ENCODE measurements at regions not wholly inside any gene's neighbourhood (a gene's known extent, or its start where the extent isn't known, plus 50 kb on each side); places are given as distances from the start of the nearest gene placed in this dataset.

DNA sequence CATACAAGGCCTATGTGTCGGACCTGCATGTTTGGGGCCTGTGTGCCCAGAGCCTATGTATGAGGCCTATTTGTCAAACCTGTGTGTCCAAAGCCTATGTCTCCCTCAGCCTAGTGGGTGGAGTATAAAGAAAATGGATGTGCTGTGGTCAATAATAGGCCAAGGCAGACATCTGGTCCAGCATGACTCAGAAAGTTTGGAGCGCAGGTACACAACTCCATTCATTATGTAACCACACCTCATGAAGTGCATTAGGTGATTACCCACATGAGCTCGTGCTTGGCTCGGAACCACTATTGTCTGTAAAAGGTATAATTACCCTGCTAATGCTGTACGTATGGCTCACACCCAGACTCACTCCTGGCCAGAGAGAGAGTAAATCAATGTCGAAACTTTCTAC lies 302.4 kb upstream of the POU3F2 start:
- Histone ChIP-seq H3K27me3 (ENCODE audit: control insufficient read depth, insufficient read depth, low read length) (no peaks in the 10 kb centered on the region), H3K9me3 (ENCODE audit: control insufficient read depth, insufficient read depth, low read length) (peaks cover 2% of the 10 kb centered on the region), H3K4me1 (ENCODE audit: control insufficient read depth, insufficient read depth, low read length) (no peaks in the 10 kb centered on the region), H3K4me3 (ENCODE audit: low read depth, low read length) (no peak overlapping the region), H3K36me3 (ENCODE audit: control insufficient read depth, insufficient read depth, low read length) (no peaks in the 10 kb centered on the region), H3K27ac (ENCODE audit: low read depth, low read length) (no peak overlapping the region)
- WGBS (ENCODE audit: insufficient coverage), result 90% methylated on average over 1 of the region's 6 CpGs
- no peak for DNase-seq (ENCODE audit: low read depth in 4 of 6, low spot score in 6 of 6)

DNA sequence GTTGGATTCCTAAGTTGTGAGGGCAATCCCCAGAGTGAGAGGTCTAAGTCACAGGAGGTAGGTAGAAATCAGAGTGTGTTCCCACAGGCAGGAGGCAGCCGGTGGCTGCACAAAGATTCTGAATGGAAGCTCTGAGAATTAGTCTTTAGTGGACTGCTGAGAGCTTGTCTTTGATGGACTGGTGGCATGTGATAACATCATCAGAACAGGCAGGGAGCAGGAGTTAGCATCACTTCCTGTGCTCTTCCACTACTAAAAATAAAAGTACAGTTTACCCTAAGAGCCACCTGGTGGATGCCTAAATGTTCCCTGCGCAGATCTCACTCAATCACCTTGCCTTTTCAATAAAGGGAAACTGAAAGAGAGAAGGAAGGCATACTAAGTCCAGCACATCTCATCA lies 294.6 kb upstream of the POU3F2 start:
- no peak overlapping the region for H3K27ac ChIP-seq (ENCODE audit: low read depth, low read length)
- H3K4me3 ChIP-seq (ENCODE audit: low read depth, low read length), result no peak overlapping the region
- WGBS (ENCODE audit: insufficient coverage), result 36% methylated on average over 1 of the region's 2 CpGs
- H3K9me3 ChIP-seq (ENCODE audit: control insufficient read depth, insufficient read depth, low read length), result no peaks in the 10 kb centered on the region
- DNase-seq (ENCODE audit: low read depth in 4 of 6, low spot score in 6 of 6), result no peak
- no peaks in the 10 kb centered on the region for H3K36me3 ChIP-seq (ENCODE audit: control insufficient read depth, insufficient read depth, low read length)
- H3K27me3 ChIP-seq (ENCODE audit: control insufficient read depth, insufficient read depth, low read length), result no peaks in the 10 kb centered on the region
- no peaks in the 10 kb centered on the region for H3K4me1 ChIP-seq (ENCODE audit: control insufficient read depth, insufficient read depth, low read length)

DNA sequence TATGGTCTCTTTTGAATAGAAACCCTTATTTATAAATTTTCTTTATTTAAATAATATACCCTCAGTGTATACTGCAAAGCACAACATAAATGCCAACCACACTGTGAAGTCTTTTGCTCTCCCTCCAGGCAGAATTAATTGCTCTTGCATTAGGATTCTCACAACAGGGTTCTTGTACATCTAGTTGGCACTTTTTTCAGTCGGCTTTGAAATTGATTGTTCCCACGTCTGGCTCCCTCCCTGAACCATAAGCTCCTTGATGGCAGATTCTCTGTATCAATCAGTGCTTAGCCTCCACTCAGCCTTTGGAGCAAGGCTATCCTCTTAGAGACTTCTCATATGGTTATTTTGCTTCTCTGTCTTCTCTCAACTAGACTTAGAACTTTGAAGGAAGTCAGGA lies 288.0 kb upstream of the POU3F2 start:
- Histone ChIP-seq H3K9me3 (ENCODE audit: control insufficient read depth, insufficient read depth, low read length) (no peaks in the 10 kb centered on the region), H3K36me3 (ENCODE audit: control insufficient read depth, insufficient read depth, low read length) (no peaks in the 10 kb centered on the region), H3K27me3 (ENCODE audit: control insufficient read depth, insufficient read depth, low read length) (no peaks in the 10 kb centered on the region), H3K4me1 (ENCODE audit: control insufficient read depth, insufficient read depth, low read length) (peaks cover 8% of the 10 kb centered on the region), H3K27ac (ENCODE audit: low read depth, low read length) (peak overlapping the region; percentile 64), H3K4me3 (ENCODE audit: low read depth, low read length) (no peak overlapping the region)
- DNase-seq (ENCODE audit: low read depth in 4 of 6, low spot score in 6 of 6), result peak in 3 of 6 donors; percentile 26 to 74 (median 64)
- 16% methylated on average over 2 of the region's 2 CpGs for WGBS (ENCODE audit: insufficient coverage)

DNA sequence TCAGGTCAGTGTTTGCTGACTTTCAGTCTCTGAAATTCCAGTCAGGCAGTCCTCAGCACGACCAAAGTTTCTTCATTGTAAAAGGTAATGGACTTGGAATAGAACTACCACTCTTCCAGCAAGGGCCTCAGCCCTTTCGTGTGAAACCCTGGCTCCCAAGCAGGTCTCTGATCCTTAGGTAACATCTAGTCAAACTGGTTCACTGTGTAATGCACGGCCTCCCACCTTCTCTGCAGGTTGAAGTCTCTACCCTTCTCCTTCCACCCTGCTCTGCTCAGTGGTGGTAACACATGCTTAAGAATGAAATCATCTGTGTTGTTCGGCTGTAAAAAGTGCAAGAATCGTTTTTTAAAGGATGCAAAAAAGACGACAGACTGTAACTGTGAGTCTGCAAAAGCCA lies 287.2 kb upstream of the POU3F2 start:
- WGBS (ENCODE audit: insufficient coverage), result 58% methylated on average over 3 of the region's 6 CpGs
- H3K4me3 ChIP-seq (ENCODE audit: low read depth, low read length), result no peak overlapping the region
- H3K27me3 ChIP-seq (ENCODE audit: control insufficient read depth, insufficient read depth, low read length), result no peaks in the 10 kb centered on the region
- H3K9me3 ChIP-seq (ENCODE audit: control insufficient read depth, insufficient read depth, low read length), result no peaks in the 10 kb centered on the region
- DNase-seq (ENCODE audit: low read depth in 4 of 6, low spot score in 6 of 6), result no peak
- H3K4me1 ChIP-seq (ENCODE audit: control insufficient read depth, insufficient read depth, low read length), result peaks cover 8% of the 10 kb centered on the region
- peak overlapping the region; percentile 64 for H3K27ac ChIP-seq (ENCODE audit: low read depth, low read length)
- no peaks in the 10 kb centered on the region for H3K36me3 ChIP-seq (ENCODE audit: control insufficient read depth, insufficient read depth, low read length)

DNA sequence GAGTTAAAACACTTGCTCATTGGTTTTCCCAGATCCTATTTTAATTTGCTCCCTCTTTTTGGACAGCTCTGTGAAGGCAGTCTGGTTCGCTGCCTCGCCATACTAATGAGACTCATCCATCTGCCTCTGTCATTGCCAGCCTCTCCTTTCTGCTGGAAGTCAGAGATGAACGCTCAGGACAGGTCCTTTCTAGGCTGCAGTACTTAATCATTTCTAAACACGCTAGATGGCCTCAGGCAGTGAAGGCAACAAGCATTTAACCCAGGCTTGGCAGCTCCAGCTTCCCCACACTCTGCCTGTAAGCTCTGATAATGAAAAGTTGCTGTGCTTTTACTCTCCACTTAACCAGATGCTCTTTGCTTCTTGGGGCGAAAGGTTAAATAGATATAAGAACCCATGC lies 286.7 kb upstream of the POU3F2 start:
- Histone ChIP-seq H3K4me3 (ENCODE audit: low read depth, low read length) (no peak overlapping the region), H3K27ac (ENCODE audit: low read depth, low read length) (peak overlapping the region; percentile 64), H3K9me3 (ENCODE audit: control insufficient read depth, insufficient read depth, low read length) (no peaks in the 10 kb centered on the region), H3K27me3 (ENCODE audit: control insufficient read depth, insufficient read depth, low read length) (no peaks in the 10 kb centered on the region), H3K4me1 (ENCODE audit: control insufficient read depth, insufficient read depth, low read length) (peaks cover 8% of the 10 kb centered on the region), H3K36me3 (ENCODE audit: control insufficient read depth, insufficient read depth, low read length) (no peaks in the 10 kb centered on the region)
- DNase-seq (ENCODE audit: low read depth in 4 of 6, low spot score in 6 of 6), result peak in 4 of 6 donors; percentile 37 to 89 (median 64)
- WGBS (ENCODE audit: insufficient coverage), result 19% methylated on average over 4 of the region's 5 CpGs

DNA sequence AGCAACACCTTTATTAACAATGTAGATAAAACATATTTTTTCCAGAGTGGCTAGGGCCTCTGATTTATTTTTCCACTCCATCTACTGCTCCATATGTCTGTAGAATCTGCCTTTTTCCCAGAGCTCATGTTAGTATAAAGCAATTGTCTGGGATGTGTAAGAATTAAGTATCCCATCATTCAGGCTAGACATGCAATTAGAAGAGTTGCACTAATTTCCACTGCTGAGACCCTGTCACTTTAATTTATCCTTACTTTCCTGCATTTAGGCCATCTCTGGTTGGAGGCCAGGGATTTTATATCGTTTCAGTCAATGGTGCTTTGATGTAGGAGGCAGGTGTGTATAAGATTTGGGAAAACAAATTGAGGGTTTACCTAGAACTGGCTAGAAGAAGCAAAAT lies 286.1 kb upstream of the POU3F2 start:
- no CpG with 5 or more reads among the region's 1 CpG for WGBS (ENCODE audit: insufficient coverage)
- DNase-seq (ENCODE audit: low read depth in 4 of 6, low spot score in 6 of 6), result peak in 1 of 6 donors; percentile 64
- no peaks in the 10 kb centered on the region for H3K36me3 ChIP-seq (ENCODE audit: control insufficient read depth, insufficient read depth, low read length)

DNA sequence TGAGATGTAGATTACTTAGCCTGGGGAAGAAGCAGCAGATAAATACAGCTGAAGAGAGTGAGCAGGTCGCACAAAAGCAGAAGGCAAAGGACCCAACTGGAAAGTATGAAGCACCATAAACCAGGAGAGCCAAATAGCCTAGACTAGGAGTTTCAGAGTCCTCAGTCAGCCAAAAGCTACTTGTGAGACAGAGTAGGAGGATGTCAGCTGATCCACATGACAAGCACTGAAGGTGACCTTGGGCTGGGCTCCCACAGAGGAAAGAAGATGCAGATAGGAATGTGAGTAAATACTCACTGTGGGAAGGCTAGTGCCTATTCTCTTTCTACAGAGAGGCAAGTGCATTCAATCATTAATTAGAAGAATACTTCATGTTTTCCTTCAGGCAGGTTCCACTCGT lies 274.0 kb upstream of the POU3F2 start:
- 90% methylated on average over 1 of the region's 2 CpGs for WGBS (ENCODE audit: insufficient coverage)
- Histone ChIP-seq H3K27ac (ENCODE audit: low read depth, low read length) (no peak overlapping the region), H3K27me3 (ENCODE audit: control insufficient read depth, insufficient read depth, low read length) (no peaks in the 10 kb centered on the region), H3K9me3 (ENCODE audit: control insufficient read depth, insufficient read depth, low read length) (no peaks in the 10 kb centered on the region), H3K4me1 (ENCODE audit: control insufficient read depth, insufficient read depth, low read length) (no peaks in the 10 kb centered on the region), H3K36me3 (ENCODE audit: control insufficient read depth, insufficient read depth, low read length) (no peaks in the 10 kb centered on the region), H3K4me3 (ENCODE audit: low read depth, low read length) (no peak overlapping the region)
- no peak for DNase-seq (ENCODE audit: low read depth in 4 of 6, low spot score in 6 of 6)

More for the DNA sequence above, 286.1 kb upstream of the POU3F2 start:
- peaks cover 8% of the 10 kb centered on the region for H3K4me1 ChIP-seq (ENCODE audit: control insufficient read depth, insufficient read depth, low read length)
- H3K27ac ChIP-seq (ENCODE audit: low read depth, low read length), result no peak overlapping the region
- H3K27me3 ChIP-seq (ENCODE audit: control insufficient read depth, insufficient read depth, low read length), result no peaks in the 10 kb centered on the region
- no peak overlapping the region for H3K4me3 ChIP-seq (ENCODE audit: low read depth, low read length)
- no peaks in the 10 kb centered on the region for H3K9me3 ChIP-seq (ENCODE audit: control insufficient read depth, insufficient read depth, low read length)

DNA sequence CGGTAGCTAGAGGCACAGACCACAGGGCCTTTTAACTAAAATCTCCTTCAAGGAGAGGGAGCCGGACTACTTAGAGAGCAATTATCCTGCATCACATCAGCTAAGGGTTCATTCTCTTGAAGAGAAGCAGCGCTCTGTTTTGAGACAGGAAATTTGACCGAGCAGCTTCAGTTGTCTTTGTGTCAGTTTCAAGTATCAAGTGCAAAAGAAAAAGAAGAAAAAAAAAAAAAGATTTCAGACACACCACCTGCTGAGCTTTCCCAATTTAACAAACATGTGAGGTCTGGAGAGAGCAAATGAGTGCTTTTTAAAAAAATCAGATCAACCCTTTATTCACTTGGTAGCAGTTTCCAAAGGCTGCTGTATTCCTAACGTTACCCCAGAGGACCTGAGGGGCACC lies 273.5 kb upstream of the POU3F2 start:
- Histone ChIP-seq H3K27ac (ENCODE audit: low read depth, low read length) (no peak overlapping the region), H3K9me3 (ENCODE audit: control insufficient read depth, insufficient read depth, low read length) (no peaks in the 10 kb centered on the region), H3K4me3 (ENCODE audit: low read depth, low read length) (no peak overlapping the region), H3K27me3 (ENCODE audit: control insufficient read depth, insufficient read depth, low read length) (no peaks in the 10 kb centered on the region), H3K4me1 (ENCODE audit: control insufficient read depth, insufficient read depth, low read length) (no peaks in the 10 kb centered on the region), H3K36me3 (ENCODE audit: control insufficient read depth, insufficient read depth, low read length) (no peaks in the 10 kb centered on the region)
- peak in 1 of 6 donors; percentile 60 for DNase-seq (ENCODE audit: low read depth in 4 of 6, low spot score in 6 of 6)
- WGBS (ENCODE audit: insufficient coverage), result 25% methylated on average over 1 of the region's 5 CpGs

DNA sequence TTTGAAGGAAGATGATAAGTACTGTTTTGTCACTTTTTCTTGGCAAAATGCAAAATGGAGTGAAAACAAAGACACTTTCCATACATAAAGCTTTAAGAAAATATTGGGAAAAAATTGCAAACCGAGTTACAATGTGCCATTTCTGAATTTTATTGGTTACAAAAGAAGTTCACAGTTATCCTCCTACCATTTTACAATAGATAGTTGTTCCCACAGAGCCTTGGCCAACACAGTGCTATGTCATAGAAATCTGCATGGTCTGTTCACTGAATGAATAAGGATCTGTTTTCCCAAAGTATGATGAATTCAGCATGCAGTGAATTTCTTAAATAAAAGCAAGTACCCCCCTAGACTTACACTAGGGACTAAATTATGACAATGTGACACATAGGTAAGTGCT lies 268.2 kb upstream of the POU3F2 start:
- peak in 1 of 6 donors; percentile 38 for DNase-seq (ENCODE audit: low read depth in 4 of 6, low spot score in 6 of 6)
- WGBS (ENCODE audit: insufficient coverage), result no CpG with 5 or more reads among the region's 1 CpG
- peak overlapping the region; percentile 12 for H3K27ac ChIP-seq (ENCODE audit: low read depth, low read length)

DNA sequence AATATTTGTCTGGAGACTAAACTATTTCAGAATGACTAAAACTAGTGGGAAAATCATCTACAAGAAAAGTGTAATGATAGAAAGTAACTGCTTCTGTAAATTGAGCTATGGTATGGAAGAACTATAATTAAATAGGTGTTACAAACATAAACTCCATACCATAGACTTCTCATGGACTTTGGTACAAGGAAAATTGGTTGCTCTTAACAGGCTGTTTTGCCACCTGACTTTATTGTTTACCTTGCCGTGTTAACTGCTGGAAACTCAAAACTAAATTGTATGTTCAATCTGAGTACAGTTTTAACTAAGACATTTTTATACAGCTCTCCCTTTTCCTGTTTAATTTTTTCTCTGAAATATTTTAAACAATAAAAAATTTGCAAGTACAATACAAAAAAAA lies 261.8 kb upstream of the POU3F2 start:
- Histone ChIP-seq H3K4me1 (ENCODE audit: control insufficient read depth, insufficient read depth, low read length) (no peaks in the 10 kb centered on the region), H3K27ac (ENCODE audit: low read depth, low read length) (no peak overlapping the region), H3K9me3 (ENCODE audit: control insufficient read depth, insufficient read depth, low read length) (no peaks in the 10 kb centered on the region), H3K27me3 (ENCODE audit: control insufficient read depth, insufficient read depth, low read length) (no peaks in the 10 kb centered on the region), H3K4me3 (ENCODE audit: low read depth, low read length) (no peak overlapping the region), H3K36me3 (ENCODE audit: control insufficient read depth, insufficient read depth, low read length) (no peaks in the 10 kb centered on the region)
- WGBS (ENCODE audit: insufficient coverage), result no CpG with 5 or more reads among the region's 1 CpG
- no peak for DNase-seq (ENCODE audit: low read depth in 4 of 6, low spot score in 6 of 6)

More for the DNA sequence above, 268.2 kb upstream of the POU3F2 start:
- Histone ChIP-seq H3K4me3 (ENCODE audit: low read depth, low read length) (no peak overlapping the region), H3K4me1 (ENCODE audit: control insufficient read depth, insufficient read depth, low read length) (no peaks in the 10 kb centered on the region), H3K9me3 (ENCODE audit: control insufficient read depth, insufficient read depth, low read length) (no peaks in the 10 kb centered on the region), H3K36me3 (ENCODE audit: control insufficient read depth, insufficient read depth, low read length) (no peaks in the 10 kb centered on the region), H3K27me3 (ENCODE audit: control insufficient read depth, insufficient read depth, low read length) (no peaks in the 10 kb centered on the region)

All from spinal cord (tissue), 9 donors.